ENCODE measurements at regions not wholly inside any gene's neighbourhood (a gene's known extent, or its start where the extent isn't known, plus 50 kb on each side); places are given as distances from the start of the nearest gene placed in this dataset.

DNA sequence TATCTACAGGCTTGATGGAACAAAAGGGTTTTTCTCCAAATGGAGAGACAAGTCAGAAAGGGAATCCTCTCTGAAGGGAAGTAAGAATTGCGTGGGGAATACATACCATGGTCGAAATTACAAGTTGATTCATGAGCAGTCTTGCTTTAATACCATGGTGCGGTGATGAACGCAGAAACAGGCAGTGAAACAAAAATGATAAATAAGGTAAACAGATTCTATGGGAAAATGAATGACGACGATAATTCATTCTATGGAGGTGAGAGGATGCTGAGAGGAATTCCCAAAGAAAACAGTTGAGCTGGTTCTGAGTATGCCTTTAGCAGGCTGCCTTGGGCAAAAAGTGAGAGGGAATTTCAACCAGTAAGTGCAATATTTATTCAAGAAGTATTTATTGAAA, 209.4 kb upstream of the RUNX1 start:
- TF ChIP-seq, protein P1, sequence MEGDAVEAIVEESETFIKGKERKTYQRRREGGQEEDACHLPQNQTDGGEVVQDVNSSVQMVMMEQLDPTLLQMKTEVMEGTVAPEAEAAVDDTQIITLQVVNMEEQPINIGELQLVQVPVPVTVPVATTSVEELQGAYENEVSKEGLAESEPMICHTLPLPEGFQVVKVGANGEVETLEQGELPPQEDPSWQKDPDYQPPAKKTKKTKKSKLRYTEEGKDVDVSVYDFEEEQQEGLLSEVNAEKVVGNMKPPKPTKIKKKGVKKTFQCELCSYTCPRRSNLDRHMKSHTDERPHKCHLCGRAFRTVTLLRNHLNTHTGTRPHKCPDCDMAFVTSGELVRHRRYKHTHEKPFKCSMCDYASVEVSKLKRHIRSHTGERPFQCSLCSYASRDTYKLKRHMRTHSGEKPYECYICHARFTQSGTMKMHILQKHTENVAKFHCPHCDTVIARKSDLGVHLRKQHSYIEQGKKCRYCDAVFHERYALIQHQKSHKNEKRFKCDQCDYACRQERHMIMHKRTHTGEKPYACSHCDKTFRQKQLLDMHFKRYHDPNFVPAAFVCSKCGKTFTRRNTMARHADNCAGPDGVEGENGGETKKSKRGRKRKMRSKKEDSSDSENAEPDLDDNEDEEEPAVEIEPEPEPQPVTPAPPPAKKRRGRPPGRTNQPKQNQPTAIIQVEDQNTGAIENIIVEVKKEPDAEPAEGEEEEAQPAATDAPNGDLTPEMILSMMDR (IDR thresholded peaks at IDR 0.05; ENCODE audit: extremely low read depth in 1 of 2, insufficient read depth in 1 of 2, low read depth in 1 of 2, low read length in 2 of 2): no peak
- TF ChIP-seq, protein P2, sequence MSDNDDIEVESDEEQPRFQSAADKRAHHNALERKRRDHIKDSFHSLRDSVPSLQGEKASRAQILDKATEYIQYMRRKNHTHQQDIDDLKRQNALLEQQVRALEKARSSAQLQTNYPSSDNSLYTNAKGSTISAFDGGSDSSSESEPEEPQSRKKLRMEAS (IDR thresholded peaks at IDR 0.05; ENCODE audit: insufficient read depth, insufficient read length): no peak
- TF ChIP-seq EZH2 (IDR thresholded peaks at IDR 0.05; ENCODE audit: borderline replicate concordance, low read depth, low read length, severe bottlenecking): no peak
- TF ChIP-seq GATA2 (IDR thresholded peaks at IDR 0.05; ENCODE audit: insufficient read depth, insufficient read length, low read depth, low read length): no peak
- no peak for TF ChIP-seq POLR2A (IDR thresholded peaks at IDR 0.05; ENCODE audit: low read depth, low read length)
- TF ChIP-seq POLR2AphosphoS5 (IDR thresholded peaks at IDR 0.05; ENCODE audit: insufficient read depth, low read depth, low read length): no peak
- no peak for TF ChIP-seq MYC (IDR thresholded peaks at IDR 0.05; ENCODE audit: low read depth, low read length)
- TF ChIP-seq FOS (IDR thresholded peaks at IDR 0.05; ENCODE audit: borderline replicate concordance, insufficient read depth, low read length): no peak

All from endothelial cell of umbilical vein (primary cell).